ENCODE measurements at regions not wholly inside any gene's neighbourhood (a gene's known extent, or its start where the extent isn't known, plus 50 kb on each side); places are given as distances from the start of the nearest gene placed in this dataset.
"Not testable (repeated sequence)": the region's sequence is repeated elsewhere in the genome, so short reads cannot be mapped to it uniquely, and the experiment has no call there.

GRCh38 chr17:14732211-14732610, 431.3 kb downstream of the HS3ST3B1 start:
- DNase-seq (ENCODE audit: low read depth in 2 of 2), result no peak

GRCh38 chr17:14731591-14731990, 430.7 kb downstream of the HS3ST3B1 start:
- no peak for DNase-seq (ENCODE audit: low read depth in 2 of 2)

- DNase-seq (ENCODE audit: low read depth in 2 of 2), result no peak
Observed at GRCh38 chr17:14730821-14731220, 429.9 kb downstream of the HS3ST3B1 start.

- no peak for DNase-seq (ENCODE audit: low read depth in 2 of 2)
Observed at GRCh38 chr17:14725729-14726128, 424.8 kb downstream of the HS3ST3B1 start.

- DNase-seq (ENCODE audit: low read depth in 2 of 2), result no peak
Observed at GRCh38 chr17:14724770-14725169, 423.9 kb downstream of the HS3ST3B1 start.

- not testable (repeated sequence) for DNase-seq (ENCODE audit: low read depth in 2 of 2)
Observed at GRCh38 chr17:14723349-14723748, 422.5 kb downstream of the HS3ST3B1 start.

GRCh38 chr17:14719942-14720341, 419.1 kb downstream of the HS3ST3B1 start:
- DNase-seq (ENCODE audit: low read depth in 2 of 2), result no peak

- no peak for DNase-seq (ENCODE audit: low read depth in 2 of 2)
Observed at GRCh38 chr17:14717859-14718258, 417.0 kb downstream of the HS3ST3B1 start.

- no peak for DNase-seq (ENCODE audit: low read depth in 2 of 2)
Observed at GRCh38 chr17:14715561-14715960, 414.7 kb downstream of the HS3ST3B1 start.

GRCh38 chr17:14712611-14713021, 411.7 kb downstream of the HS3ST3B1 start:
- no peak for DNase-seq (ENCODE audit: low read depth in 2 of 2)

- no peak for DNase-seq (ENCODE audit: low read depth in 2 of 2)
Observed at GRCh38 chr17:14704121-14704520, 403.2 kb downstream of the HS3ST3B1 start.

GRCh38 chr17:14701886-14702285, 401.0 kb downstream of the HS3ST3B1 start:
- no peak for DNase-seq (ENCODE audit: low read depth in 2 of 2)

- no peak for DNase-seq (ENCODE audit: low read depth in 2 of 2)
Observed at GRCh38 chr17:14699574-14700185, 398.8 kb downstream of the HS3ST3B1 start.

- no peak for DNase-seq (ENCODE audit: low read depth in 2 of 2)
Observed at GRCh38 chr17:14693382-14693781, 392.5 kb downstream of the HS3ST3B1 start.

GRCh38 chr17:14690704-14691103, 389.8 kb downstream of the HS3ST3B1 start:
- no peak for DNase-seq (ENCODE audit: low read depth in 2 of 2)

GRCh38 chr17:14688134-14688533, 387.3 kb downstream of the HS3ST3B1 start:
- DNase-seq (ENCODE audit: low read depth in 2 of 2), result no peak

- DNase-seq (ENCODE audit: low read depth in 2 of 2), result no peak
Observed at GRCh38 chr17:14672830-14673229, 371.9 kb downstream of the HS3ST3B1 start.

GRCh38 chr17:14670861-14671260, 370.0 kb downstream of the HS3ST3B1 start:
- no peak for DNase-seq (ENCODE audit: low read depth in 2 of 2)

- DNase-seq (ENCODE audit: low read depth in 2 of 2), result no peak
Observed at GRCh38 chr17:14664511-14664910, 363.6 kb downstream of the HS3ST3B1 start.

GRCh38 chr17:14641117-14641516, 340.2 kb downstream of the HS3ST3B1 start:
- DNase-seq (ENCODE audit: low read depth in 2 of 2), result no peak

- DNase-seq (ENCODE audit: low read depth in 2 of 2), result no peak
Observed at GRCh38 chr17:14637260-14637659, 336.4 kb downstream of the HS3ST3B1 start.

- DNase-seq (ENCODE audit: low read depth in 2 of 2), result no peak
Observed at GRCh38 chr17:14630621-14631020, 329.7 kb downstream of the HS3ST3B1 start.

- no peak for DNase-seq (ENCODE audit: low read depth in 2 of 2)
Observed at GRCh38 chr17:14630046-14630445, 329.2 kb downstream of the HS3ST3B1 start.

GRCh38 chr17:14622615-14623101, 321.8 kb downstream of the HS3ST3B1 start:
- no peak for DNase-seq (ENCODE audit: low read depth in 2 of 2)
